ENCODE measurements at regions not wholly inside any gene's neighbourhood (a gene's known extent, or its start where the extent isn't known, plus 50 kb on each side); places are given as distances from the start of the nearest gene placed in this dataset.

DNA sequence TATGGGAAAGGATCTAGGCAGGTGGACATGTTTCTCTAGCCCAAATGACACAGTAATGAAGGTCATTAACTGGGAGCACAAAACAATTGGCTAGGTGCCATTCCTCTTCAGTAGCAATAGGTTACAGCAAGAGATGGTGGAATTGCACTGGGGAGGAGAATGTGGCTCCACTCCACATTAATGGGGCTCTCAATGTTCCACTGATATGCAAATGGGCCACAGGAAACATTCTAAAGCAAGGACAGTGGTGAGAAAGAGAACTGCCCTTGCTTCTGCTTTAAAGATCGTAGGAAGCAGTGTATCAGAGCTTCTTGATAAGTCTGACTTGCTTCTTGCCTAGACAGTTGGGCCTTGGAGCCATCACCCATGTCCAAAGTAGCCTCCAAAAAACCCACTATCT lies 271.4 kb upstream of the PPP2R3A start:
- Histone ChIP-seq H3K36me3 (replicated peaks in 1 of 2; ENCODE audit: control insufficient read depth in 1 of 2, insufficient read depth in 2 of 2, low read length in 2 of 2) (no peaks in the 10 kb centered on the region), H3K4me1 (ENCODE audit: control insufficient read depth in 1 of 2, insufficient read depth in 2 of 2, low read length in 2 of 2) (no peaks in the 10 kb centered on the region), H3K79me2 (ENCODE audit: insufficient read depth, low read length) (no peaks in the 10 kb centered on the region), H3K4me2 (replicated peaks; ENCODE audit: extremely low read depth, low read length, poor library complexity, severe bottlenecking) (no peak overlapping the region), H3K27ac (ENCODE audit: low read depth in 1 of 2, low read length in 2 of 2) (no peak overlapping the region), H3K27me3 (ENCODE audit: control insufficient read depth in 2 of 2, insufficient read depth in 2 of 2, low read length in 2 of 2) (no peaks in the 10 kb centered on the region), H3K9ac (ENCODE audit: insufficient read depth, low read length, poor library complexity, severe bottlenecking) (no peak overlapping the region), H4K20me1 (ENCODE audit: insufficient read depth, low read length) (no peaks in the 10 kb centered on the region), H3K4me3 (replicated peaks in 1 of 3; ENCODE audit: low read depth in 2 of 3, low read length in 3 of 3) (no peak overlapping the region), H3K9me3 (replicated peaks in 1 of 2; ENCODE audit: control insufficient read depth in 1 of 2, insufficient read depth in 1 of 2, low read length in 2 of 2) (peaks cover 0 to 5% of the 10 kb centered on the region in 2 donors), H2AFZ (ENCODE audit: insufficient read depth, low read depth, low read length, poor library complexity, severe bottlenecking) (no peak overlapping the region)
- Mint-ChIP-seq H3K27me3 (ENCODE audit: low read depth in 3 of 3) (no peaks in the 10 kb centered on the region), H3K36me3 (no peaks in the 10 kb centered on the region), H3K4me3 (no peak overlapping the region), H3K4me1 (no peaks in the 10 kb centered on the region), H3K9me3 (peaks cover 2 to 6% (median 4%) of the 10 kb centered on the region in 7 donors), H3K27ac (no peak overlapping the region)
- intact Hi-C loops (cut with micrococcal nuclease): no loop called here
- 100% methylated on average over 1 of the region's 1 CpG for WGBS (ENCODE audit: insufficient coverage)
- DNase-seq: no peak
- TF ChIP-seq, protein P1, sequence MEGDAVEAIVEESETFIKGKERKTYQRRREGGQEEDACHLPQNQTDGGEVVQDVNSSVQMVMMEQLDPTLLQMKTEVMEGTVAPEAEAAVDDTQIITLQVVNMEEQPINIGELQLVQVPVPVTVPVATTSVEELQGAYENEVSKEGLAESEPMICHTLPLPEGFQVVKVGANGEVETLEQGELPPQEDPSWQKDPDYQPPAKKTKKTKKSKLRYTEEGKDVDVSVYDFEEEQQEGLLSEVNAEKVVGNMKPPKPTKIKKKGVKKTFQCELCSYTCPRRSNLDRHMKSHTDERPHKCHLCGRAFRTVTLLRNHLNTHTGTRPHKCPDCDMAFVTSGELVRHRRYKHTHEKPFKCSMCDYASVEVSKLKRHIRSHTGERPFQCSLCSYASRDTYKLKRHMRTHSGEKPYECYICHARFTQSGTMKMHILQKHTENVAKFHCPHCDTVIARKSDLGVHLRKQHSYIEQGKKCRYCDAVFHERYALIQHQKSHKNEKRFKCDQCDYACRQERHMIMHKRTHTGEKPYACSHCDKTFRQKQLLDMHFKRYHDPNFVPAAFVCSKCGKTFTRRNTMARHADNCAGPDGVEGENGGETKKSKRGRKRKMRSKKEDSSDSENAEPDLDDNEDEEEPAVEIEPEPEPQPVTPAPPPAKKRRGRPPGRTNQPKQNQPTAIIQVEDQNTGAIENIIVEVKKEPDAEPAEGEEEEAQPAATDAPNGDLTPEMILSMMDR (IDR thresholded peaks at IDR 0.05): no peak

GRCh38 chr3:135699741-135700140 lies 265.8 kb upstream of the PPP2R3A start:
- no peaks in the 10 kb centered on the region for H3K9me3 ChIP-seq (replicated peaks in 1 of 2; ENCODE audit: control insufficient read depth in 1 of 2, insufficient read depth in 1 of 2, low read length in 2 of 2)
- intact Hi-C loops (cut with micrococcal nuclease): no loop called here
- no peak overlapping the region for H3K27ac ChIP-seq (ENCODE audit: low read depth in 1 of 2, low read length in 2 of 2)
- peaks cover 0 to 8% (median 3%) of the 10 kb centered on the region in 7 donors for H3K9me3 Mint-ChIP-seq
- H3K27ac Mint-ChIP-seq: no peak overlapping the region
- H3K4me1 ChIP-seq (ENCODE audit: control insufficient read depth in 1 of 2, insufficient read depth in 2 of 2, low read length in 2 of 2): no peaks in the 10 kb centered on the region
- H3K36me3 ChIP-seq (replicated peaks in 1 of 2; ENCODE audit: control insufficient read depth in 1 of 2, insufficient read depth in 2 of 2, low read length in 2 of 2): no peaks in the 10 kb centered on the region
- H3K27me3 ChIP-seq (ENCODE audit: control insufficient read depth in 2 of 2, insufficient read depth in 2 of 2, low read length in 2 of 2): no peaks in the 10 kb centered on the region
- whole genome bisulfite sequencing (ENCODE audit: insufficient coverage): 93% methylated on average over 2 of the region's 5 CpGs
- DNase-seq: no peak
- H3K4me2 ChIP-seq (replicated peaks; ENCODE audit: extremely low read depth, low read length, poor library complexity, severe bottlenecking): no peak overlapping the region
- no peak overlapping the region for H3K9ac ChIP-seq (ENCODE audit: insufficient read depth, low read length, poor library complexity, severe bottlenecking)
- H3K36me3 Mint-ChIP-seq: no peaks in the 10 kb centered on the region
- TF ChIP-seq, protein P1 (IDR thresholded peaks at IDR 0.05): no peak
- no peaks in the 10 kb centered on the region for H4K20me1 ChIP-seq (ENCODE audit: insufficient read depth, low read length)
- H3K27me3 Mint-ChIP-seq (ENCODE audit: low read depth in 3 of 3): peaks cover 1 to 2% (median 2%) of the 10 kb centered on the region in 3 donors
- no peak overlapping the region for H3K4me3 ChIP-seq (replicated peaks in 1 of 3; ENCODE audit: low read depth in 2 of 3, low read length in 3 of 3)
- no peaks in the 10 kb centered on the region for H3K4me1 Mint-ChIP-seq
- no peak overlapping the region for H2AFZ ChIP-seq (ENCODE audit: insufficient read depth, low read depth, low read length, poor library complexity, severe bottlenecking)
- no peaks in the 10 kb centered on the region for H3K79me2 ChIP-seq (ENCODE audit: insufficient read depth, low read length)
- H3K4me3 Mint-ChIP-seq: no peak overlapping the region
